K562 (cell line): ENCODE measurements at regions not wholly inside any gene's neighbourhood (a gene's known extent, or its start where the extent isn't known, plus 50 kb on each side); places are given as distances from the start of the nearest gene placed in this dataset.

Experiments used
- CTCF ChIP-seq, 3 experiments: IDR thresholded peaks in 2 of 3; conservative IDR thresholded peaks in 1 of 3; 2 replicates each; pipeline ENCODE4 v1.5.1; 2011 to 2012; ENCODE audit warnings: low read length in 3 of 3, mild to moderate bottlenecking in 3 of 3, control low read depth in 2 of 3, improper control_type of control experiment in 1 of 3, inconsistent platforms in 1 of 3, low read depth in 1 of 3, mixed read lengths in 1 of 3, moderate library complexity in 1 of 3; ENCODE audit not compliant: insufficient read depth in 2 of 3
- HDGF ChIP-seq: fragments of 450-650 bp; IDR thresholded peaks from 2 replicates; pipeline ENCODE4 v1.6.1; 2016
- PHB ChIP-seq: fragments of 250-450 bp; sonication (Bioruptor Pico); IDR thresholded peaks from 2 replicates; pipeline ENCODE4 v1.5.0; 2021
- POLR2A ChIP-seq: fragments of 450-650 bp; conservative IDR thresholded peaks from 2 replicates; pipeline ENCODE4 v1.6.1; 2016
- SP1 ChIP-seq: sonication (generic); formaldehyde crosslinking; IDR thresholded peaks from 2 replicates; pipeline ENCODE4 v1.8.1; 2022; ENCODE audit warnings: mild to moderate bottlenecking, missing genetic modification reagents
- ZNF395 ChIP-seq: fragments of 200-800 bp; sonication (Bioruptor generic); IDR thresholded peaks from 2 replicates; pipeline ENCODE4 v1.6.1; 2017; ENCODE audit warnings: missing genetic modification characterization, missing compliant biosample characterization
- TF ChIP-seq, protein P1 (sequence below): fragments of 250-450 bp; sonication (Bioruptor Pico); IDR thresholded peaks from 2 replicates; pipeline ENCODE4 v1.8.0; 2021; ENCODE audit warnings: moderate library complexity, mild to moderate bottlenecking, inconsistent platforms

GRCh38 chr7:64469673-64470072, 93.2 kb downstream of the ZNF680 start:
- TF ChIP-seq PHB (no peak), SP1 (CRISPR knock-in tag) (no peak), CTCF (IDR thresholded peaks at IDR 0.05 in 2 of 3, conservative IDR thresholded peaks at IDR 0.05 in 1 of 3; ENCODE audit: insufficient read depth in 2 of 3, low read depth in 1 of 3, low read length in 3 of 3) (no peak), POLR2A (no peak), HDGF (no peak), ZNF395 (no peak)
- TF ChIP-seq, protein P1, sequence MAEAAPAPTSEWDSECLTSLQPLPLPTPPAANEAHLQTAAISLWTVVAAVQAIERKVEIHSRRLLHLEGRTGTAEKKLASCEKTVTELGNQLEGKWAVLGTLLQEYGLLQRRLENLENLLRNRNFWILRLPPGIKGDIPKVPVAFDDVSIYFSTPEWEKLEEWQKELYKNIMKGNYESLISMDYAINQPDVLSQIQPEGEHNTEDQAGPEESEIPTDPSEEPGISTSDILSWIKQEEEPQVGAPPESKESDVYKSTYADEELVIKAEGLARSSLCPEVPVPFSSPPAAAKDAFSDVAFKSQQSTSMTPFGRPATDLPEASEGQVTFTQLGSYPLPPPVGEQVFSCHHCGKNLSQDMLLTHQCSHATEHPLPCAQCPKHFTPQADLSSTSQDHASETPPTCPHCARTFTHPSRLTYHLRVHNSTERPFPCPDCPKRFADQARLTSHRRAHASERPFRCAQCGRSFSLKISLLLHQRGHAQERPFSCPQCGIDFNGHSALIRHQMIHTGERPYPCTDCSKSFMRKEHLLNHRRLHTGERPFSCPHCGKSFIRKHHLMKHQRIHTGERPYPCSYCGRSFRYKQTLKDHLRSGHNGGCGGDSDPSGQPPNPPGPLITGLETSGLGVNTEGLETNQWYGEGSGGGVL (CRISPR knock-in tag), result no peak
